ENCODE measurements at regions not wholly inside any gene's neighbourhood (a gene's known extent, or its start where the extent isn't known, plus 50 kb on each side); places are given as distances from the start of the nearest gene placed in this dataset.

- TF ChIP-seq ZNF462 (CRISPR knock-in tag; IDR thresholded peaks at IDR 0.05) (no peak), ZNF331 (CRISPR knock-in tag; IDR thresholded peaks at IDR 0.05; ENCODE audit: low read depth) (no peak), REST (IDR thresholded peaks at IDR 0.05; ENCODE audit: unreplicated experiment) (no peak), JUNB (IDR thresholded peaks at IDR 0.05; ENCODE audit: unreplicated experiment) (no peak)
Measured at GRCh38 chr5:162637481-162637880, 569.9 kb downstream of the GABRG2 start (continued).

- no peaks in the 10 kb centered on the region for H4K20me1 ChIP-seq (replicated peaks; ENCODE audit: insufficient read depth)
- H3K9me2 ChIP-seq (ENCODE audit: insufficient read depth): no peaks in the 10 kb centered on the region; the same call in 1 of the 2 replicates
- no peak overlapping the region for H2AFZ ChIP-seq
- no peaks in the 10 kb centered on the region for H3K27me3 Mint-ChIP-seq (ENCODE audit: insufficient read depth, low read depth, poor library complexity)
- H3F3A ChIP-seq (replicated peaks; ENCODE audit: low read depth): no peaks in the 10 kb centered on the region
- H3K4me3 ChIP-seq: no peak overlapping the region
- peaks cover 20% of the 10 kb centered on the region for H3K9me3 Mint-ChIP-seq
- H3K79me2 ChIP-seq (replicated peaks; ENCODE audit: insufficient read depth): no peaks in the 10 kb centered on the region
- ATAC-seq: peak; percentile 71
- peaks cover 24% of the 10 kb centered on the region for H3K4me1 Mint-ChIP-seq
- H3K27me3 ChIP-seq (ENCODE audit: insufficient read depth): no peaks in the 10 kb centered on the region
- H3K36me3 Mint-ChIP-seq (ENCODE audit: low read depth): peaks cover 28% of the 10 kb centered on the region
- H3K4me3 Mint-ChIP-seq: no peak overlapping the region
- H3K36me3 ChIP-seq (ENCODE audit: insufficient read depth): peaks cover 9% of the 10 kb centered on the region
- H3K27ac ChIP-seq (ENCODE audit: low read depth): no peak overlapping the region
- H3K27ac Mint-ChIP-seq: peak overlapping the region; percentile 88
- DNase-seq (ENCODE audit: low spot score): peak; percentile 17
- peak overlapping the region; percentile 30 for H3K4me2 ChIP-seq
- H3K4me1 ChIP-seq (ENCODE audit: insufficient read depth): peaks cover 32% of the 10 kb centered on the region
- TF ChIP-seq EZH2 (IDR thresholded peaks at IDR 0.05; ENCODE audit: low read depth, unreplicated experiment) (no peak), EZH2phosphoT487 (IDR thresholded peaks at IDR 0.05; ENCODE audit: unreplicated experiment) (no peak), CTCF (conservative IDR thresholded peaks at IDR 0.05; ENCODE audit: low read depth in 2 of 2) (no peak), JUNB (IDR thresholded peaks at IDR 0.05; ENCODE audit: unreplicated experiment) (no peak), ZNF331 (CRISPR knock-in tag; IDR thresholded peaks at IDR 0.05; ENCODE audit: low read depth) (no peak), REST (IDR thresholded peaks at IDR 0.05; ENCODE audit: unreplicated experiment) (no peak), ETS1 (IDR thresholded peaks at IDR 0.05) (no peak)
Measured at GRCh38 chr5:162638849-162639248, 571.3 kb downstream of the GABRG2 start.

Measured in GM23338 (cell line).